EH (cell line): ENCODE measurements at regions not wholly inside any gene's neighbourhood (a gene's known extent, or its start where the extent isn't known, plus 50 kb on each side); places are given as distances from the start of the nearest gene placed in this dataset.

Experiments
- DNase-seq: peaks from one replicate; pipeline ENCODE4 v3.0.0-alpha.2; 2015; ENCODE audit warnings: low read depth

GRCh38 chr14:54175298-54175942, 218.8 kb upstream of the BMP4 start:
- DNase-seq: peak; percentile 76

- no peak for DNase-seq
These were observed 219.8 kb upstream of the CDKN3 start for GRCh38 chr14:54177019-54177418.

DNA sequence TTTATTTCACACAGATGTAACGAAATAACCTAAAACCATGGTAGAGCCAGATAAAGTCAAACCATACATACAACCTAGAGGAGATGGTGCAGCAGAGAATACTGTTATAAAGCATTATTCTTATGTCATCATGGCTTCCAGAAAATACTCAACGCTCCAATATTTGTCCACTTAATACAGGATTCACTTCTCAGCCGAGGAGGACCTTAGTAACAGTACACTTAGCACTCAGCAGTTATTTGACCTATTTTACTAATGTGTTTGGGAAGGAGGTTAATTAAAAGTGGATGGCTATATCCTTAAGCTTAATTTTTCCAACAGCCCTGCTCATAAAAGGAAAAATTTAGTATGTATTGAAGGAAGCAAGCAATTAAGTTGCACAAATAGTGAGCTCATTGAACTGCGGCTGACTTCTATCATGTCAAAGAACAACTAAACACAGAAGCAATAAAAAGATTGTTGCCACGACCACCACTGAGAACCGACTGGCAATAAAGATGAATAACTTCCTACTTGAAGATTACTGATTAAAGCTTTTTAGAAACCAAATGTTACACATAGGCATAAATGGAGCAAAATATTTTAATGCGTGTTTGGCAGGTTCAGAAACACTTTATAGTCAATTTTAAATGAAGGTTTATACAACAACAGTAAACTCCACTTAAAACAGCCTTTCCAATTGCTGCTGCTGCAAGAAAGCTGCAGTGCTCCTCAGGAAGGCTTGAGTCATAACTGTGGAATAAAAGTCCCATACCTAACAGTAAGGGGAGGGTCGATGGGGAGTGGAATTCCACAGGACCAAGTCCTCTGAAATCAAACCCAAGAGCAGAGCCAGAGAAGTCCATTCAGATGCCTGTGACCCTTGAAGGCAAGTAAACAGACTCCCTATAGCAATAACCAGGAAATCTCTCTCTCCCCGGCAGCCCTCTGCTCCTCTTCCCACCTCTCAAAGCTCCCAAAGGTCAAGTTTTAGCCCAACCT, 218.9 kb upstream of the CDKN3 start:
- DNase-seq: peak; percentile 47

- DNase-seq: peak; percentile 85
These were observed 214.3 kb upstream of the CDKN3 start for GRCh38 chr14:54182419-54183045.

DNA sequence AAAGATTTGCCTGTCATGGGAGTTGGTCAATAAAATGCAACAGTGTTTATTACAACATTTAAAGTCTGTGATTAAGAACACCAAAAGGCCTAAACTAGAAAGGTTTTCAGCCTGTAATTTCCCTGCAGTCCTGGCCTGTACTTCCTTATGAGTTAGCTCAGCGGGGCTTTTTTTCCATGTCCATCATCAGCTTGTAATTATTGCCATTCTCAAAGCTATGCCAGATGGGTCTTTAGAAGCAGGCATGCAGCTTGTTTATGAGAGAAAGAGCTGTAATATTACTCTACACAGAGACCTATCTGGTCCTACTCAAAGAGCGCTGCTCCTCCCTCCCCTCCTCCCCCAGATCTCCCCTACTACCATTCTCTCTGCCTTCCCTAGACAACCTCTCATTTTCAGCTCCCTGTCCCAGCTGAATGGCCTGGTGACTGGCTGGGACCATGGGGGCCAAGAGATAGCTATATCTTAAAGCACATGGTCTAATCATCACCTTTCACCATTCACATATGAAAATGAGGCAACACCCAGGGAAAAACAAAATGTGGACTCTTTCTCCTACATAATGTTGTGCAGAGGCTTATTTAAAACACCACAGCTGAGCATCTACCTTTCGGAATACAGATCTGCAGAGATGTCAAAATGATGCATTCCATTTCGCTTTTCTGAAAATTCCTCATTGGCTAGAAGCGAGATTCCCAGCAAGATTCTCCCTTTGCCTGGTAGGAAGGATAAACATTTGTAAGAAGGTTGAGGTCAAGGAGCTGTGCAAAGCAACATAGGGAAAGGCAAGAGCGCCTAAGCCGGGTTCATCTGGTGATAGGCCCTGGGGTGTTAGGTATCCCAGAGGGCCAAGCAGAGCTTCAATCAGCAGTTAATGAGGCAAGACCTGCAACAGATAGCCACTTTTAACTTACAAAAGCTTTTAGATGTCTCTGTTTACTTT, 209.7 kb upstream of the CDKN3 start:
- no peak for DNase-seq

DNA sequence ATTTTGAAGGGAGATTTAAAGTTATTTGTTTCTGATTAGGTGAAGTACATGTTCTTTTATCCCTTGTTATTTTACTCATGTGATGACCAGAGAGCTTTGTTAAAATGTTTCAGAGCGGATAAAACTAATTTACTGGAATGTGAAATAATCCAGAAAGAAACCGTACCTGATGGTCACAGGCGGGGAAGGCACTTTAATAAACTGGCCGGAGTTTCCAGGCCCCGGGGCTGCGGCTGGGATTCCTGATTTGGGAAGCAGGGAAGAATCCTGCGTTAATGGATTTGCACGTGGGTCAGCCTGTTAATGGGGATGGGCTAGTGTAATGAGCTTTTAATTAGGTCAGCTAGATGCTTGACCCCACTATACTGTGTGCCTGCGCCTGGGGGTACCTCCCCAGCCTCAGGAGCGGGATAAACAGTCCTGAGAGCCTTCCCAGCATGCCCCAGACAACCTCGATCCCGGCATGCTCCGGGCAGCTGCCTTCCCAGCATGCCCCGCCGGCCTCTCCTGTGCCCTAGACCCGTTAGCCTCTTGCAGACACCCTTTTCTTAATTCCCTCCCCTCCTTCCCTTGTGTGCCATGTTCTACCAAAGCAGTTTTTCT, 208.6 kb upstream of the CDKN3 start:
- no peak for DNase-seq

- no peak for DNase-seq
These were observed 207.5 kb upstream of the CDKN3 start for GRCh38 chr14:54189333-54189732.

DNA sequence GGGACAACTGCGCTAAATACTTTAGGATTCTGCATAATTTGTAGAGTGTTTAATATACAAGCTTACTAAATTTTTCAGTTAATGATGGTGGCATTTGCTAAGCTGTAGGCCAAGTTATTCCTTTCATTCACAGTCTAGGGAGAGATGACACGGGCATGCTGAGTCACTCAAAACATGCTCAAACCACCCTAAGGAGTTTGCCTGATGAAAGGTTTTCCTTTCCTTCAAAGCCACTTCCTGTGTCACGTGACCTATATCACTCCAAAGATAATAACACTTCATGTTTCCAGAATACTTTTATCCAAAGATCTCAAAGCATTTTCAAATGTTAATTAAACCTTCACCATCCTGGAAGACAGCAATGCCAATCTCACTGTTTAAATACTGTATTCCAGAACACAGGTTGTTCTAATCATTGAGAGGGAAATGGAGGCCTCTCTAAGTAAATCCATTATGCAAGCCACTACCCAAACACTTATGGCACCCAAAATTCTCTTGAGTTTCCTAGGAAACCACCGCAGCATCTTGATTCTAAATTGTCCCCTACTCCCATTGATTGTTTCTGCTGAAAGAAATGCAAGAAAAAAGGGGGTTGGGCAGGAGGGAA, 207.0 kb upstream of the CDKN3 start:
- peak; percentile 91 for DNase-seq

DNA sequence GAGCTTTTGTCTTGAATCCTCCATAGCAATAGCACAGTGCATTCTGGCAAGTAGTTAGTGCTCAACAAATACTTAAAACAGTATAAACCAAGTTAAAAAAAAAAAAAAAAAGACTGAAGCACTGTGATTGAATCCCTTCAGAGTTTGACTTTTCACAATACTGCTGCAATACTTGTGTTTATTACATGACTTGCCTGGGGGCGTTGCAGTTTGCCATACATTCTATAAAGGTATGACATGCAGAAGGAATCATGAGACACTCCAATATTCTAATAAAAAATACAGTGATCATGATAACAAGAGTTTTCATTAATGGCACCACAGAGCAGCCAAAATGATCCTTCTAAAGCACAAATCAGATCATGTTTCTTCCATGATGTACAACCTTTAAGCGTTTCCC, 205.0 kb upstream of the CDKN3 start:
- DNase-seq: no peak

- DNase-seq: no peak
These were observed 204.2 kb upstream of the CDKN3 start for GRCh38 chr14:54192610-54193009.

DNA sequence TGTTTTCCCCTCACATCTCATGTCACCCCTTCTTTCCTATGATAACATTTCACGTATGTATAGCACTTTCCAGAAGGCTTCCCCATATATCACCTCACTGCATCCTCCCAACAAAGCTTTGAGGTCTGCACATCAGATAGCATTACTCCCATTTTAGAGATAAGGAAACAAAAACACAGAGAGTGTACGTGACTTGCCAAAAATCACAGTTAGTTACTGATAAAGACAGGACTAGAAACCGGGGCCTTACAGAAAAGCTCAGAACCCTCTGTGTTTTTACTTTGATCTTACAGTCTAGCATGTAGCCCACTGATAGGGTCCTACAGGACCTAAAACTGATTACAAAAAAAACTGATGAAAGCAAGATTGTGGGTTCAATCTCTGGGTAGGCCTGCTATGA, 202.9 kb upstream of the CDKN3 start:
- DNase-seq: no peak

GRCh38 chr14:54194501-54194900, 202.3 kb upstream of the CDKN3 start:
- DNase-seq: peak; percentile 33

DNA sequence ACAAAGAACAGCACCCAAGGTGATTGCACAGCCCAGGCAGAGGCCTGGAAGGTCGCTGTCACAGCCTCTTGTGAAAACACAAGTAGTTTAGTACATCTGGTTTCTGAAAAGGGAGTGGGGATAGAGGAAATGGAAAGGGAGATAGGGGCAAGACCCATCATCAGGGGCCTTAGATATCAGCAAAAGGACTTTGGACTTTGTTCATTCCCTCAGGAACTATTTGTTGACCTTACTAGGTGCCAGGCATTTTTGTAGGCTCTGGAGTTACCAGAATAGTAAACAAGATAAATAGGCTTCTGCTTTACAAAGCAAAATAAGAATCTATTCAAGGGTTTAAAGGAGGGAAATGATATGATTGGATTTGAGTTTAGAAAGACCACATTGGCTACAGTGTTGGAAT, 199.4 kb upstream of the CDKN3 start:
- DNase-seq: no peak

- peak; percentile 93 for DNase-seq
These were observed 196.1 kb upstream of the CDKN3 start for GRCh38 chr14:54200726-54201125.

GRCh38 chr14:54202288-54202687, 194.5 kb upstream of the CDKN3 start:
- DNase-seq: peak; percentile 56

DNA sequence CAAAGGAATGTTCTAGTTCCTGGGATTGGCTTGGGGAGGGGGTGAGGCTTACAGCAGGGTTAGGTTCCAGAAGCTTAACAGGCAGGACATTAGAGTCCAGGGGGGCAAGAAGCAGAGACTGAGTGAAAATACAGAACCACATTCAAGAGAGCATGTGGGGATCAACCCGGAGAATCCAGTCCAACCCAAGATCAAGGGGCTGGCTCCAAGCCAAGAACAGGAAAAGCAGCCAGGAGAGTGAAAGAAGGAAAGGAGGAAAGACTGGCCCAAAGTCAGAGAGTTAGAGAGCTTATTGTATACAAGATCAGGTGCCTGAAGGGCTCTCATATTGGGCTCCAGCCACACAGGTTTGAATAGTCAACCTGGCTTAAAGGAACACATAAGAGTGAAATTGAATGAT, 190.3 kb upstream of the CDKN3 start:
- no peak for DNase-seq

GRCh38 chr14:54207075-54207474, 189.7 kb upstream of the CDKN3 start:
- DNase-seq: peak; percentile 60

- DNase-seq: peak; percentile 69
These were observed 189.0 kb upstream of the CDKN3 start for GRCh38 chr14:54207476-54208462.

- DNase-seq: no peak
These were observed 188.1 kb upstream of the CDKN3 start for GRCh38 chr14:54208751-54209150.
